ENCODE measurements at regions not wholly inside any gene's neighbourhood (a gene's known extent, or its start where the extent isn't known, plus 50 kb on each side); places are given as distances from the start of the nearest gene placed in this dataset.
A peak's percentile ranks its signal among the peaks of the same experiment; 100 is the strongest.

- Histone ChIP-seq H3K27me3 (ENCODE audit: control insufficient read depth in 1 of 2, insufficient read depth in 2 of 2, low read length in 2 of 2) (no peaks in the 10 kb centered on the region), H3K4me3 (replicated peaks in 1 of 3; ENCODE audit: insufficient read depth in 1 of 3, low read depth in 2 of 3, low read length in 3 of 3) (no peak overlapping the region), H3K79me2 (ENCODE audit: insufficient read depth, low read length) (no peaks in the 10 kb centered on the region), H3K36me3 (replicated peaks in 1 of 2; ENCODE audit: control insufficient read depth in 1 of 2, insufficient read depth in 2 of 2, low read length in 2 of 2) (no peaks in the 10 kb centered on the region), H2AFZ (ENCODE audit: low read length) (no peak overlapping the region), H3K4me1 (ENCODE audit: insufficient read depth, low read length) (no peaks in the 10 kb centered on the region), H4K20me1 (ENCODE audit: insufficient read depth, low read length) (no peaks in the 10 kb centered on the region), H3K9ac (ENCODE audit: insufficient read depth, low read depth, low read length) (no peak overlapping the region), H3K4me2 (ENCODE audit: low read depth, low read length) (no peak overlapping the region), H3K27ac (ENCODE audit: extremely low read length, insufficient read depth, low read length) (no peak overlapping the region), H3K9me3 (ENCODE audit: low read length) (no peaks in the 10 kb centered on the region)
- no peak for ATAC-seq
- ChIA-PET CTCF (ENCODE audit: low intra/inter-chr PET ratio, low total read pairs) (no interaction called here), POLR2A (no interaction called here)
- no peak for TF ChIP-seq ZNF275 (CRISPR knock-in tag; IDR thresholded peaks at IDR 0.05; ENCODE audit: borderline replicate concordance)
- TF ChIP-seq GMEB2 (CRISPR knock-in tag; IDR thresholded peaks at IDR 0.05; ENCODE audit: low read depth) = no peak
- no peak for TF ChIP-seq MYC (CRISPR knock-in tag; IDR thresholded peaks at IDR 0.05; ENCODE audit: borderline replicate concordance)
- BruUV-seq (replicated peaks) = no TSS peak
- no peak for DNase-seq (ENCODE audit: low spot score)
- WGBS (ENCODE audit: low lambda C conversion rate) = 0% methylated on average over 1 of the region's 1 CpG
- FAIRE-seq = no peak
- intact Hi-C loops (cut with micrococcal nuclease; ENCODE audit: unreplicated experiment) (no loop called here), in situ Hi-C loops (cut with HindIII; ENCODE audit: extremely low pct_ligation_motif_present, low pct_unique_long_range_greater_than_20kb) (no loop called here)
Observed at GRCh38 chr11:109606256-109606655, 184.3 kb downstream of the C11orf87 start.

GRCh38 chr11:109609454-109610185 is 187.6 kb downstream of the C11orf87 start:
- TF ChIP-seq CEBPB (IDR thresholded peaks at IDR 0.05; ENCODE audit: borderline replicate concordance, low read depth, low read length) (peak; percentile 67), ZFP36L1 (CRISPR knock-in tag; IDR thresholded peaks at IDR 0.05) (no peak)
- intact Hi-C loops (cut with micrococcal nuclease; ENCODE audit: unreplicated experiment) = no loop called here
- CTCF ChIA-PET (ENCODE audit: low intra/inter-chr PET ratio, low total read pairs) = no interaction called here
- BruUV-seq (replicated peaks) = no TSS peak
- in situ Hi-C loops (cut with HindIII; ENCODE audit: extremely low pct_ligation_motif_present, low pct_unique_long_range_greater_than_20kb) = no loop called here
- no peak overlapping the region for H3K4me3 ChIP-seq (replicated peaks in 1 of 3; ENCODE audit: insufficient read depth in 1 of 3, low read depth in 2 of 3, low read length in 3 of 3)
- H3K27me3 ChIP-seq (ENCODE audit: control insufficient read depth in 1 of 2, insufficient read depth in 2 of 2, low read length in 2 of 2) = no peaks in the 10 kb centered on the region
- DNase-seq (ENCODE audit: low spot score) = no peak
- H2AFZ ChIP-seq (ENCODE audit: low read length) = no peak overlapping the region
- ATAC-seq = no peak
- WGBS (ENCODE audit: low lambda C conversion rate) = 0% methylated on average over 1 of the region's 1 CpG
- H4K20me1 ChIP-seq (ENCODE audit: insufficient read depth, low read length) = no peaks in the 10 kb centered on the region
- no peak overlapping the region for H3K4me2 ChIP-seq (ENCODE audit: low read depth, low read length)
- no peak overlapping the region for H3K9ac ChIP-seq (ENCODE audit: insufficient read depth, low read depth, low read length)
- no peaks in the 10 kb centered on the region for H3K79me2 ChIP-seq (ENCODE audit: insufficient read depth, low read length)
- no peak overlapping the region for H3K27ac ChIP-seq (ENCODE audit: extremely low read length, insufficient read depth, low read length)
- H3K4me1 ChIP-seq (ENCODE audit: insufficient read depth, low read length) = no peaks in the 10 kb centered on the region
- FAIRE-seq = no peak
- no peaks in the 10 kb centered on the region; the same call in 1 of the 2 replicates for H3K9me3 ChIP-seq (ENCODE audit: low read length)
- H3K36me3 ChIP-seq (replicated peaks in 1 of 2; ENCODE audit: control insufficient read depth in 1 of 2, insufficient read depth in 2 of 2, low read length in 2 of 2) = no peaks in the 10 kb centered on the region
- POLR2A ChIA-PET = no interaction called here

All from HepG2 (cell line).